B cell (primary cell): ENCODE measurements at regions not wholly inside any gene's neighbourhood (a gene's known extent, or its start where the extent isn't known, plus 50 kb on each side); places are given as distances from the start of the nearest gene placed in this dataset.

ENCODE experiments used
- EZH2 ChIP-seq: IDR thresholded peaks from 2 replicates; pipeline ENCODE4 v1.6.1; 2012; ENCODE audit warnings: borderline replicate concordance, low read depth, mild to moderate bottlenecking, moderate library complexity, low read length; ENCODE audit not compliant: insufficient read depth, poor library complexity, severe bottlenecking
- TF ChIP-seq, protein P1 (sequence below): fragments of 200-600 bp; IDR thresholded peaks from one replicate; pipeline ENCODE4 v1.8.0; 2022; ENCODE audit warnings: antibody characterized with exemption, mild to moderate bottlenecking

GRCh38 chr7:98526059-98526458 lies 91.0 kb upstream of the NPTX2 start:
- no peak for TF ChIP-seq EZH2
- TF ChIP-seq, protein P1, sequence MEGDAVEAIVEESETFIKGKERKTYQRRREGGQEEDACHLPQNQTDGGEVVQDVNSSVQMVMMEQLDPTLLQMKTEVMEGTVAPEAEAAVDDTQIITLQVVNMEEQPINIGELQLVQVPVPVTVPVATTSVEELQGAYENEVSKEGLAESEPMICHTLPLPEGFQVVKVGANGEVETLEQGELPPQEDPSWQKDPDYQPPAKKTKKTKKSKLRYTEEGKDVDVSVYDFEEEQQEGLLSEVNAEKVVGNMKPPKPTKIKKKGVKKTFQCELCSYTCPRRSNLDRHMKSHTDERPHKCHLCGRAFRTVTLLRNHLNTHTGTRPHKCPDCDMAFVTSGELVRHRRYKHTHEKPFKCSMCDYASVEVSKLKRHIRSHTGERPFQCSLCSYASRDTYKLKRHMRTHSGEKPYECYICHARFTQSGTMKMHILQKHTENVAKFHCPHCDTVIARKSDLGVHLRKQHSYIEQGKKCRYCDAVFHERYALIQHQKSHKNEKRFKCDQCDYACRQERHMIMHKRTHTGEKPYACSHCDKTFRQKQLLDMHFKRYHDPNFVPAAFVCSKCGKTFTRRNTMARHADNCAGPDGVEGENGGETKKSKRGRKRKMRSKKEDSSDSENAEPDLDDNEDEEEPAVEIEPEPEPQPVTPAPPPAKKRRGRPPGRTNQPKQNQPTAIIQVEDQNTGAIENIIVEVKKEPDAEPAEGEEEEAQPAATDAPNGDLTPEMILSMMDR: no peak
